SKM-1 (cell line): ENCODE measurements at regions not wholly inside any gene's neighbourhood (a gene's known extent, or its start where the extent isn't known, plus 50 kb on each side); places are given as distances from the start of the nearest gene placed in this dataset.
A peak's percentile ranks its signal among the peaks of the same experiment; 100 is the strongest.

ENCODE experiments used
- DNase-seq: peaks from one replicate; lab custom pipeline; 2025; ENCODE audit not compliant: unreplicated experiment; lab: John Stamatoyannopoulos, UW

- no peak for DNase-seq
Observed at GRCh38 chr2:7780321-7780720, 863.1 kb downstream of the RNF144A start.

- no peak for DNase-seq
Observed at GRCh38 chr2:7785700-7786099, 868.5 kb downstream of the RNF144A start.

GRCh38 chr2:7788736-7789135 is 871.5 kb downstream of the RNF144A start:
- DNase-seq: no peak

GRCh38 chr2:7792031-7792651 is 874.9 kb downstream of the RNF144A start:
- no peak for DNase-seq

GRCh38 chr2:7795778-7796563 is 878.8 kb downstream of the RNF144A start:
- peak; percentile 69 for DNase-seq

- no peak for DNase-seq
Observed at GRCh38 chr2:7800031-7800430, 881.8 kb upstream of the ID2 start.

GRCh38 chr2:7801212-7801611 is 880.6 kb upstream of the ID2 start:
- DNase-seq: no peak

- no peak for DNase-seq
Observed at GRCh38 chr2:7803515-7803914, 878.3 kb upstream of the ID2 start.

GRCh38 chr2:7809640-7810039 is 872.2 kb upstream of the ID2 start:
- no peak for DNase-seq

GRCh38 chr2:7811073-7811472 is 870.8 kb upstream of the ID2 start:
- no peak for DNase-seq

- no peak for DNase-seq
Observed at GRCh38 chr2:7812231-7812995, 869.4 kb upstream of the ID2 start.

- no peak for DNase-seq
Observed at GRCh38 chr2:7813541-7814292, 868.1 kb upstream of the ID2 start.

GRCh38 chr2:7815726-7816125 is 866.1 kb upstream of the ID2 start:
- DNase-seq: no peak

- no peak for DNase-seq
Observed at GRCh38 chr2:7816233-7816632, 865.6 kb upstream of the ID2 start.

GRCh38 chr2:7816944-7817343 is 864.9 kb upstream of the ID2 start:
- DNase-seq: no peak

GRCh38 chr2:7819316-7819715 is 862.5 kb upstream of the ID2 start:
- no peak for DNase-seq

- no peak for DNase-seq
Observed at GRCh38 chr2:7819850-7820249, 862.0 kb upstream of the ID2 start.

GRCh38 chr2:7824211-7824610 is 857.6 kb upstream of the ID2 start:
- DNase-seq: no peak

- DNase-seq: no peak
Observed at GRCh38 chr2:7825591-7826312, 856.1 kb upstream of the ID2 start.

GRCh38 chr2:7826656-7827055 is 855.2 kb upstream of the ID2 start:
- no peak for DNase-seq

GRCh38 chr2:7829241-7829640 is 852.6 kb upstream of the ID2 start:
- no peak for DNase-seq
